GM18520 (cell line): ENCODE measurements at regions not wholly inside any gene's neighbourhood (a gene's known extent, or its start where the extent isn't known, plus 50 kb on each side); places are given as distances from the start of the nearest gene placed in this dataset.

Experiments used
- ATAC-seq: cut with Tn5 transposase; IDR thresholded peaks from one replicate; pipeline ENCODE4 v1.9.1; 2021; ENCODE audit not compliant: unreplicated experiment

DNA sequence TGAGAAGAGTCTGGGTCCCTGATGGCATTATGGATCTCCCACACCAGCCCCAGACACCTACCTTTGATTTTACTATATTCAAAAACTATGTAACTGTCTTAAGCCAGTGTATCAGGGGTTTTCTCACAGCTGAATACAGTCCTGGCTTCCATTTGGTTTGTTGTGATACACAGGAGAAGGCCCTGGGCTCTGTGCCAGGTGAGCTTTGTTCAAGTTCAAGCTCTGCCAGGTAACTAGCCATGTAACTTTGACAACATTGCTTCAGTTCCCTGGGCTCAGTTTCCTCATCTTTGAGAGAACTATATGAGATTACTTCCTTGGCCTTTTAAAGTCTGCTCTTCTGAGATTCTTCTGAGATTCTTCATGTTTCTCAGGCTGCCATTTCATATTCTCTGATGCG, 327.5 kb upstream of the TENM4 start:
- ATAC-seq: no peak

DNA sequence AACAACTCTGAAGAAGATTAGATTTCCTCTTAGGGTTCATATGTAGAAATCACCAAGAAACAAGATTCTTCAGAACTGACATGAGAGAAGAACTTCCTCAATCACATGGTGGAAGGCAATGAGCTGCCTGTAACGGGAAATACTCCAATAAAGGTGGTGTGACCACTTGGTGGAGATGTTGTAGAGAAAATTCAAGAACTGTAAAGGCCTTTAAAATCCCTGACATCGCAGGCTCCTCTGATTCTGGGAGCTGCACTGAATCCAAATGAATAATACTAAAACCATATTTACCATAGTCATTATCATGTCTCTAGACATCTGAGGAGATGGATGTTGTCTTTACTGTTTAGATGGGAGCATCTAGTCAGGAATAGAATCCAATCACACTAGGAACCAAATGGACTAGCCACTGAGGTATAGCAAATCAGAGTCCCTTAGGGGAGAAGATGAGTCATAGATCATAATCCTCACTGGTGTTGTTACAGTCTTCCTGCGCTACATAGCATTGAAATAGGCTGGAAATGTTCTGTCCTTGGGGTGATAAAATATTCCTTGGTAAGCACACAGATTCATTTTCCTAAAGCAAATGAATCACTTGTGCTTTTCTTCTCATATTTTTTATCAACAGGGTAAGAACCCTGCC, 321.6 kb upstream of the TENM4 start:
- ATAC-seq: no peak

DNA sequence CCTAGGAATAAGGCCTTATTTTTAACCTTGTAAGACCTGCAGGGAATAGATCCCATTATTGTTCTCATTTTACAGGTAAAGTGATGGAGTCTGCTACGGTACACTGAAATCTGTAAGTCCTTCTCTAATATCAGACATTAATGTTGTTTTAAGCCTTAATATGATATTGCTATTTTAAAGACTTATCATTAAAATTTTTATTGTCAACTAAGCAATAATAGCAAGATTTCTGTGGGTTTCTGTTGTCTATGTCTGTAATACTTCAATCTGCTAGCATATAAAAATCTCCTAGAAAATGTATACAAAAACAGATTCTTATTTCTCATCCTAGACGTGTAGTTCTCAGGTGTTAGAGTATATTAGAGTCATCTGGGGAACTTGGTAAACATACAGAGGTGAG, 317.5 kb upstream of the TENM4 start:
- ATAC-seq: no peak

DNA sequence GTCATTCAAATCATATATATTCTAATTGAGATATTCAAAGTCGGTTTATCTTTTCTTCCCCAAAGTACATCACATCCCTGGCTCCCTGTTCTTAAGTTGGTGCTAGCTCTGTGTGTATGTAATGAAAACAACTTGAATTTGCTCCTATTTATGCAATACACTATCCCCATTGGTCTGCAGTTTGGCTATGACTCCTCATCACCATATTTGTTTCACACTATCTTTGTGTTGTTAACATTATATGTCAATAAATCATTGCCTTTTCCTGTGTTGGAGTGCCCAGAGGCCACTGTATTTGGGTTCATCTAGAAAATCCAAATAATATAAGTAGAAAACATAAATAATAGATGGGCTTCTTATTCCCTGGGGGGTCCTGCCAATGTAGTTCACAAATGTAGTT, 306.6 kb upstream of the TENM4 start:
- ATAC-seq: no peak

DNA sequence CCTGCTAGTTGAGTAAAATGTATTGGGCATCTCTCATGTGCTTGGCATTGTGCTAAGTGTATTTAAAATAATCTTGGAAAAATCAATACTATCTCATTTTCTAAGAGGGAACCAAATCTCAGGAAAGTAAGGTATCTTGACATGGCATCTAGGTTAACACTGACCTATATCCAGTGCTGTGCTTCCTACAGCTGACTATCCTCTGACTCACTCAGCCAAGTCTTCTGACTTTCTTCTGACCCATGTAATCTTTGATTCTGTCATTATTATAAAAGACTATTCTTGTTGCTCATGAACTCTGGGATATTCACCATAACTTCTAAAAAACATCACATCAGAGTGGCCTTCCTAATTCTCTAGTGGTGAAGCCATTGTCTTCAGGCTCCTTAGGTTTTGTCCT, 304.1 kb upstream of the TENM4 start:
- no peak for ATAC-seq

DNA sequence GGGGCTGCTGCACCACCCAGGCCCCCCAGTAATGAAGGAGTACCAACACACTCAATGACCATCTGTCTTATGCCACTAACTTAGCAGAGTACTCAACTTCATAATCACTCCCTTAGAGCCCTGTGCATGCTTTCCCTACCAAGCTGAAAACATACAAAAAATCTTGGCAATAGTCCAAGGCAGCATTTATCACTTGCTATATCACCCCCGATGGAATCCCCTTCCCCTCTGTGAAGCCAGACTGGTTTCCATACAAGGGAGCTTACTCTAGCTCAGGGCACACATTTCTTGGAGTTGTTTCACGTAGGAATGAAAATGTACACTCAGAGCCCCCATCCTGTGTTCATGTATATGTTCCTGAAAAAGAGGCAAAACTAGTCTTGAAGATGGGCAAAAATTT, 301.3 kb upstream of the TENM4 start:
- ATAC-seq: no peak

DNA sequence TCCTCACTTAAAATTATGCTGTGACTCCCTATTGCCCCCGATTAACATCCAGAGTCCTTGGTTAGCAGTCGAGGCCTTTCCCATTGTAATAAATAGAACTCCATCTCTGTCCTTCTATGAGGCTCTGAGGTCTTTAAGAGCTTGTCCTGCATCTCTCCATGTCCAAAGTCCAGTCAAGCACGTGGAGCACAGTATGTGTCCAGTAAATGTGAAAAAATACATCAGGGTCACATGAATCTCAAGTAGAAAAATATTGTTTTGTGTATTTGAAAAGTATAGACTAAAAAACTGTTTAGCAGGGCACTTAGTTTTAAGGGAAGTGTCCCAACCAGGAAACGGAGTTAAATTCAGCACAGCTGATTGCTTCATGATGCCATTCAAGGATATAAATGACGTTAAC, 298.8 kb upstream of the TENM4 start:
- no peak for ATAC-seq

DNA sequence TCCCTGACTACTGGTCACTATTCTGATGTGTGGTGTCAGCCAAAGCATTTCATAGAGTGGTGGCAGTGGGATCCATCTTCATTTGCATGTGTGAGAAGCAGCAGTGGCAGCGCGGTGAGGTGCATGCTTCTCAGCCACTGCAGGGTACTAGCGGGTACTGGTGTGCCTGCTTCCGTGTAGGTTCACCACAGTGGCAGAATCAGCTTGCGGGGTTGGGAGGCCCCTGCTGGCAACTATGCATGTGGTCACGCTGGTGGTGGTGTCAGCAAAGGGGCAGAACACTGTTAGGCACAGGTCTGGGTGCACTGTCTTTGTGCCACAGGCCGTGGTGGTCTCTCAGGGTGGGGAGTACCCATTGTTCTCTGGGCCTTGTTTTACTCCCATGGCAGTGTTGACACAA, 286.4 kb upstream of the TENM4 start:
- no peak for ATAC-seq

DNA sequence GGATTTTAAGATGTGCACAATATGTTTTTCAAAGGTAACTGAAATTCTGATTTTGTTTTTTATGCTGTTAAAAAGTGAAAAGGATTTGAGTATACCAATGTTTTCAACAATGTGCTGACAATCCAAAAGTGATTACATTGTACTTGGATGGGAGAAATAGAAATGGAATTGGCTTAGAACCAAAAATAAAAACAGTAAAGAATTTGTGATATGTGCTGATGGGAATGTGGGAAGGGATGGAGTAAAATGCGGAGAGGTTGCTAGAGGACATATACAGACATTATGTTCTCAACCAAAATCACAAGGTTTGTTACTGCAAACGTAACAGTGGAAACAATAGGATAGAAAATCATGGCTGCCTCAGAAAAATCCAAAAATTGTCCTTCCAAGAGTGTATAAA, 279.3 kb upstream of the TENM4 start:
- no peak for ATAC-seq

DNA sequence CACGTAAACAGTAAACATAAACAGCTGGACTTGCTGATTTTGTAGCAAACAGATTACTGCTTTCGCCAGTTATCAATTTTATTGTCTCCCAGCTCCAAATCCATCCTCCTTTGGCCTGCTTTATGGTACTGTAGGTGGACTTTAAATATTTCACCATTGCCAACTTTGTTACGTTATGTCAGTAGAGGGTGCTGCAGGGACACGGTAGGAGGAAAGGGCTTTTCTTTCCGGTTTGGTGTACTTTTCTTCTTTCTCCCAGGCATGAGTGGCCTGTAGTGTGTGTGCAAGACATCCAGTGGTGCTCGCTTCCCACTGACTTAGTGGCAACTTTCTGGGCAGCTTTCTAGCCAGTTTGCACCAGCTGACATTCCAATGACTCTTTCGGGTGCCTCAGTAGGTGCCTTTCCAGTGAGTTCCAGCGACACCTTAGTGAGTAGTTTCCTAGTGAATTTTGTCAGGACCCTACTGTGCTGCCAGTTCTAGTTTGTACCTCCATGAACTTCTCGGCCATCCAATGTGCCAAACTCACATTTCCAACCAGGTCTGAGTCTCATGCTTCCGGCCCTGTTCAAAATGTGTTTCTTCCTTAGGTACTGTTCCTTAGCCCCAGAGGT, 267.6 kb upstream of the TENM4 start:
- peak; percentile 41 for ATAC-seq

DNA sequence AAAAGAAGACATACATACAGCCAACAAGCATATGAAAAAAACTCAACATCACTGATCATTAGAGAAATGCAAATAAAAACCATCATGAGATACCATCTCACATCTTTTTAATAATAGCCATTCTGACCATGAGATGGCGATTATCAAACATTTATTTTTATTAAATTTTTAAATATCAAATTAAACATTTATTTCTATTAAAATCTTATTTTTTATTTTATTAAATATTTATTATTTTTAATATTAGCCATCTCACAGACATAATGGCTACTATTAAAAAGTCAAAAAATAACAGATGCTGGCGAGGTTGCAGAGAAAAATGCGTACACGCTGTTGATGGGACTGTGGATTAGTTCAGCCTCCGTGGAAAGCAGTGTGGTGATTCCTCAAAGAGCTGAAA, 264.8 kb upstream of the TENM4 start:
- ATAC-seq: no peak

DNA sequence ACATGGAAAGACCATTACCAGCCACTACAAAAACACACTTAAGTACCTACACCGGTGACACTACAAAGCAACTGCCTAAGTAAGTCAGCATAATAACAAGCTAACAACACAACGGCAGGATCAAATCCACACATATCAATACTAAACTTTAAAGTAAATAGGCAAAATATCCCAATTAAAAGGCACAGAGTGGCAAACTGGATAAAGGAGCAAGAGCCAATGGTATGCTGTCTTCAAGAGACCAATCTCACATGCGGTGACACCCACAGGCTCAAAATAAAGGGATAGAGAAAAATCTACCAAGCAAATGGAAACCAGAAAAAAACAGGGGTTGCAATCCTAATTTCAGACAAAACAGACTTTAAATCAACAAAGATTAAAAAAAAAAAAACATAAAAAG, 261.5 kb upstream of the TENM4 start:
- no peak for ATAC-seq

DNA sequence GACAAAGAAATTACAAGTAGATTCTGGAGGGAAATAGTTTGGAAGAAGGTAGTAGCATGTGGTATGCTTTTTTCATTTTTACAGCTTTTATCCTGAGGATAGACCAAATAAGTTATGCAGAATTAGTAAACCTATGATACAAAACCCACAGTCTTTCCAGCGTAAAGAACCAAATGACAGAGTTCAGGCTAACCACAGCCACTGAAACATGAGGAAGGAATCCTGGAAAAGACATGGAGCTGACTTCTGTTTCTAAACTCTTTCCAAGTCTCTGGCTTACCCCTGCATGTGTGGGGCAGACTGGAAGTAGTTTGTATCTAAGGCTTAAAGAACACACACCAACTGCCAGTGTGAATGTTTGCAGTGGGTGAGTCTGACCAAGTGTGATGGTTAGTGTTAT, 258.4 kb upstream of the TENM4 start:
- ATAC-seq: no peak

DNA sequence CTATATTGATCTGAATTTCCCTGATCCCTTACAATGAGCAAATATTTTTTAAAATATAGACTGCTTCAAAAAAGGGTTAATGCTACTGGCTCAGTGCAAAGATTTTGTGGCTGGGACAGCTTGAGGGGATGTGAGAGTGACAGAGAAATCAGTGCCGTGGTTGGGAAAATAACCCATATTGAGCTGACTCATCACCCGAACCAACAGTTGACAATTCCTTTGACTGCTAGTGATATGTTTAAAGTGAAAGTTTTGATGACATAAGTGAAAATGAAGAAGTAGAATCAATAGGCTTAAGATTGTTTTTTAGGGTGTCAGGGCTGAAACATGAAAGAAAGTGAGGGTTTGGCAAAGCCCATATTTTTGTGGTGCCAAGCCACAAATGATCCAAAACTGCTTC, 257.1 kb upstream of the TENM4 start:
- ATAC-seq: no peak

DNA sequence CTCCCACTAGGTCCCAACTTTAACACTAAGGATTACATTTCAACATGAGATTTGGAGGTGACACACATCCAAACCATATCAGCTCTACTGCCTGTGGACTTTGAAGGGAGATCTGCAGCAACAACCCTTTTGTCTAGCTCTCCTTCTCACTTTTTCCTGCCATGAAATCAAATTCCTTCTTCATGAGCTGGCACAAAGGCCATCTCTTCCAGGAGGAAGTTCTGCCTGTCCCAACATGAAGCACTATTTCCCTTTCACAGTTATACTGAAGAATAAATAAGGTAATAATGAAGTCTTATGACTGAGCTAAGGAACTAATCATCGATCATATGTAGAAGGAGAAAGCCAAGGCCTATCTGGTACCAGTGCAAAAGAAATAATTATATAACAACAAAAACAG, 253.5 kb upstream of the TENM4 start:
- ATAC-seq: no peak

DNA sequence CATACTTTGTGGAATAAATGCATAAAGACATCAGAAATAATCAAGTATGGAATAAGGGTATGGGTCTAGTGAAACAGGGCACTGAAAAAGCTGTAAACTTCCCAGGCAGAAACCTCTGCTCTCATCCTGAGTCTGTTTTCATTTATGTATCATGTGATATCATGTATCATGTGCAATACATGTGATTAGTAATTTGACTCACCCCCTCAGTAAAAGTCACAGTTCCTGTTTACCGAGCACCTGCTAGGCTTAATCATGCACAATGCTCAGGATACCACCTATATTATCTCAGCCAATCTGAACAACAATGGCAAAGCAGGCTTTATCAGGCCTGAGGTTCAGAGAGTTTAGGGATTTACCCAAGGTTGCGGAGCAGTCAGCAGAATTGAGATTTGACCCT, 250.6 kb upstream of the TENM4 start:
- ATAC-seq: no peak

DNA sequence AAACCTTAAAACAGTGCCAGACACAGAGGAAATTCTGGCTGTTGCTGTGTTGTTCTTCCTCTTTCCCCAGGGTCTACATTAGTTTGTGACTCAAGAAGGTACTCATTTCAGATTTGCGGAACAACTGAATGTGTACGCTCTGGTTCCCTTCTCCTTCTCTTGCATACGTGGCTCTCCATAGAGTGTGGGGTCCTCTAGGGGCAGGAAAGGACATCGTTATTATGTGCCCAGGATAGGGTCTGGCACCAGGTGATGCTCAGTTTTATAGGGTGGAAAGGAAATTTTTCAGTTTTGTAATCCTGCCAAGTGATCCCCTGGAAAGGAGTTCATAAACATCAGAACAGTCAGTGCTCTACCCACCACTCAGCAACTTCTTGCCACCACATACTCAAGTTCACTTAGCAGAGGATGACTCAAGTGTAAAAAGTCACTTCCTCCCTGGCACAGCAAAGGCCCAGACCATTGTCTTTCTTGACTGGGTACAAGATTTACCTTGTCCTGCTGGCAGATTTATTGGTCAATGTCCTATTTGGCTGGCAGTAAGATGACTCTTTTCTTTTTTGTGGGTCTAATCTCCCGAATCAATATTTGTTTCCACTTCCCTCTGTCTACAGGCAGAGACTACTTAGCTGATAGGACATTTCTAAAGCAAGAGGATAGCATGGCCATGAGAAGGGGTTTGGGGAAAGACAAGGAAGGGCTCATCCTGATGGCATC, 246.0 kb upstream of the TENM4 start:
- ATAC-seq: no peak

DNA sequence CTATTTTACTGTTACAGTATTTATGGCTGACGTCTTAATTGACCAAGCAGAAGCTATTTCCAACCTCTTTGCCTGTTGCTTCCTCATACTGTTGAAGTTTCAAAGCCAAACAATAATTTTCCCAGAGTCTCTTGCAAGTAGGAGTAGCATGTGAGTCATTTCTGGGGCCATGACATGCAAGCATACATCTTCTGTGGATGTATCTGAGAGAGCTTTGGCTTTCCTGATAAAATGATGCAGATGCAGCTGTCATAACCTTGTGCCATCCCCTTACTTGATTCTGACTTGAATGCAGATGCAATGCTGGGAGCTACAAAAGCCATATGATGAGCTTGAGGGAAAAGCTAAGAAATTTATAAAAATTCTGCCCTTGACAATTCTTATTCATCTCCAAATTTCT, 243.1 kb upstream of the TENM4 start:
- ATAC-seq: no peak

DNA sequence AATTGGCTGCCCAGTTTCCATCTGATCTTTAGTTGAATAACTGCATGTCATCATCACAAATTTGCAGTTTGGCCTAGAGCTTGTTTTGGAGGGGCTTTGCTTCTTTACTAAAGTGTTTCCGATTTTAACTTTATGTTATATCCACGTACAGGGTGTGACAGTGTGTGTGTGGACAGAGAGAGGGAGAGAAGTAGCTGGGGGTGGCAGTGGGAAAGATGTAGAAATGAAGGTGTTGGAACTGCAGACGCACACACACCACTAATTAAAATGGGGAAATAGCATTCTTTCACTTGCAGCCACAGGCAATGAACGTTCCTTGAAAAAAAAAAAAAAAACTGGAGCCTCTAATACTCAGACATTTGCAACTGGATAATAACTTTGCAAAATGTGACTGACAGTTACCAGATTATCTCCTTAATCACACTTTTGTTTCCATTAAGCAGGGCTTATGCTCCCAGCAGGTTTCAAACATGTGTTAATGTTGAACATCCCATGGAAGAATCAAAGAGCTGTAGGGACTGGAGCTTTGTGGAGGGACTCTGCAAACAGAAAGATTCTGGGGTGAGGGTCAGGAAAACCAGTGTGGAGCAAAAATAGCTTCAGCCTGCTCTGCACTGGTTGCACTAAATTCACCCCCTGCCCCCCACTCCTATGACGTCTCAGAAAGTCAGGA, 238.1 kb upstream of the TENM4 start:
- ATAC-seq: no peak

DNA sequence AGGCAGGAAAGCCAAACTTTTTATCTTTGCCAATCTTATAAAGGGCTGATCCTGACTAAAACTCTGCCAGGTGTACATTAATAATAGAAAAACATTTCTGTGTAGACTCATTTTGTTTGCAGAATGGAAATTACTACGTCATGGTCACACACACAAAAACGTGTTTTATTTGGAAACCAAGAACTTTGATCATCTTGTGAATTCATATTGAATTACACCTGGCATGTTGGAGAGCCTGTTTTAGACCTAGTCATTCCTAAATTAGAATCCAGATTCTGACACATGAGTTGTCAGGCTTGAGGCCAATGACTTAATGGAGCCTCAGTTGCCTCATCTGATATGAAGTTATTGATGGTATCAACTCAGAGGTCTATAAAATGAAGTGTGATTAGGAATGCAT, 235.6 kb upstream of the TENM4 start:
- ATAC-seq: no peak

DNA sequence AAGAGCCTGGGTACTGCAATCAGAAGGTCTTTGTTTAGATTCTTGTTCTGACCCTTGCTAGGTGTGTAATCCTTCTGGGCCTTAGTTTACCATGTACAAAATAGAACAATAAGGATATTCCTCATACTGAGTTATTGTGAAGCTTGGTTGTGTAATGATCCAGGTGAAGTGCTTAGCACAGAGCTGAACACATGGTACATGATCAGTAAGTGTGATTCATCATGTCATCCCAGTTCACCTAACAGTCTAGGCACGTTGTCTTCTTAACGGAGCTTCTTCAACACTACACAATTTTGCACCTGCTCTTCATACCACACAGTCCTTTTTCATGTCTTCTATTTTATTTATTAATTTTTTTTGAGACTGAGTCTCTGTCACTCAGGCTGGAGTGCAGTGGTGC, 234.3 kb upstream of the TENM4 start:
- ATAC-seq: no peak

DNA sequence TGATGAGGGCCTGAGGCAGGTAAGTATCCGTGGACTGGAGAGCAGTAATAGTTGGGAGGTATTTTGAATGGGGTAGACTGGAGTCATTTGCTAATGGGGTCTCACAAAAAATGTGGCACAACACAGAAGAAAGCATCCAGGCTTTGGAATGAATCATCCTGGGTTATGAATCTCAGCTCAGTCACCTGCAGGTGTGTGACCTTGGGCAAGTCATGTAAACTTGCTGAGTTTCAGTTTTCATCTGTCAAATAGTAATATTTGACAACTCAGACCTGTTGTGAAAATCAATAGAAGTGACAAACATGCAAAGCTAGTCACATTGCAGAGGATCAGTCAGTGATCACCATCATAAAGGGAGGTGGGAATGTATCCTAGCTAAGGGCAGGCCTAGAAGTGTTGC, 232.0 kb upstream of the TENM4 start:
- ATAC-seq: no peak
